ENCODE measurements at regions not wholly inside any gene's neighbourhood (a gene's known extent, or its start where the extent isn't known, plus 50 kb on each side); places are given as distances from the start of the nearest gene placed in this dataset.

- TF ChIP-seq CTCF (IDR thresholded peaks at IDR 0.05), result no peak
- no peak for TF ChIP-seq POLR2A (IDR thresholded peaks at IDR 0.05)
- TF ChIP-seq POLR2AphosphoS5 (IDR thresholded peaks at IDR 0.05; ENCODE audit: insufficient read depth in 1 of 2, low read depth in 1 of 2), result no peak
Observed at GRCh38 chr13:91148098-91148497, 199.4 kb upstream of the MIR17HG start.

Measured in vagina (tissue), 2 donors.